Mesothelial cell of epicardium (in vitro differentiated cells): ENCODE measurements at regions not wholly inside any gene's neighbourhood (a gene's known extent, or its start where the extent isn't known, plus 50 kb on each side); places are given as distances from the start of the nearest gene placed in this dataset.

Experiments
- DNase-seq, 2 experiments: peaks; one replicate each; pipeline ENCODE4 v3.0.0; 2021; ENCODE audit warnings: low spot score in 2 of 2; ENCODE audit not compliant: unreplicated experiment in 2 of 2
- H3K27ac Mint-ChIP-seq: 2 replicates; pipeline ENCODE4 v1.8.0; 2021; ENCODE audit warnings: mixed read lengths
- H3K27me3 Mint-ChIP-seq: 2 replicates; pipeline ENCODE4 v1.8.0; 2021; ENCODE audit warnings: low read depth, mixed read lengths
- H3K36me3 Mint-ChIP-seq: 2 replicates; pipeline ENCODE4 v1.8.0; 2021; ENCODE audit warnings: mixed read lengths
- H3K4me1 Mint-ChIP-seq: 2 replicates; pipeline ENCODE4 v1.8.0; 2021; ENCODE audit warnings: mixed read lengths
- H3K4me3 Mint-ChIP-seq: 2 replicates; pipeline ENCODE4 v1.8.0; 2021; ENCODE audit warnings: mild to moderate bottlenecking, moderate library complexity, mixed read lengths
- H3K9me3 Mint-ChIP-seq: 2 replicates; pipeline ENCODE4 v1.8.0; 2021; ENCODE audit warnings: mixed read lengths
- TF ChIP-seq, protein P1 (sequence below): fragments of 200-600 bp; sonication (generic); IDR thresholded peaks from one replicate; pipeline ENCODE4 v1.5.0; 2021; ENCODE audit warnings: antibody characterized with exemption; ENCODE audit not compliant: unreplicated experiment

GRCh38 chr1:229022595-229023333 lies 248.1 kb upstream of the RAB4A start:
- Mint-ChIP-seq H3K4me3 (no peak overlapping the region), H3K9me3 (no peaks in the 10 kb centered on the region), H3K4me1 (peaks cover 13% of the 10 kb centered on the region), H3K27ac (no peak overlapping the region), H3K36me3 (no peaks in the 10 kb centered on the region), H3K27me3 (no peaks in the 10 kb centered on the region)
- TF ChIP-seq, protein P1, sequence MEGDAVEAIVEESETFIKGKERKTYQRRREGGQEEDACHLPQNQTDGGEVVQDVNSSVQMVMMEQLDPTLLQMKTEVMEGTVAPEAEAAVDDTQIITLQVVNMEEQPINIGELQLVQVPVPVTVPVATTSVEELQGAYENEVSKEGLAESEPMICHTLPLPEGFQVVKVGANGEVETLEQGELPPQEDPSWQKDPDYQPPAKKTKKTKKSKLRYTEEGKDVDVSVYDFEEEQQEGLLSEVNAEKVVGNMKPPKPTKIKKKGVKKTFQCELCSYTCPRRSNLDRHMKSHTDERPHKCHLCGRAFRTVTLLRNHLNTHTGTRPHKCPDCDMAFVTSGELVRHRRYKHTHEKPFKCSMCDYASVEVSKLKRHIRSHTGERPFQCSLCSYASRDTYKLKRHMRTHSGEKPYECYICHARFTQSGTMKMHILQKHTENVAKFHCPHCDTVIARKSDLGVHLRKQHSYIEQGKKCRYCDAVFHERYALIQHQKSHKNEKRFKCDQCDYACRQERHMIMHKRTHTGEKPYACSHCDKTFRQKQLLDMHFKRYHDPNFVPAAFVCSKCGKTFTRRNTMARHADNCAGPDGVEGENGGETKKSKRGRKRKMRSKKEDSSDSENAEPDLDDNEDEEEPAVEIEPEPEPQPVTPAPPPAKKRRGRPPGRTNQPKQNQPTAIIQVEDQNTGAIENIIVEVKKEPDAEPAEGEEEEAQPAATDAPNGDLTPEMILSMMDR, result no peak
- DNase-seq, result no peak

GRCh38 chr1:229023651-229024300 lies 247.1 kb upstream of the RAB4A start:
- Mint-ChIP-seq H3K9me3 (no peaks in the 10 kb centered on the region), H3K4me3 (no peak overlapping the region), H3K27ac (no peak overlapping the region), H3K36me3 (no peaks in the 10 kb centered on the region), H3K4me1 (peaks cover 14% of the 10 kb centered on the region), H3K27me3 (no peaks in the 10 kb centered on the region)
- TF ChIP-seq, protein P1, result no peak
- no peak for DNase-seq

DNA sequence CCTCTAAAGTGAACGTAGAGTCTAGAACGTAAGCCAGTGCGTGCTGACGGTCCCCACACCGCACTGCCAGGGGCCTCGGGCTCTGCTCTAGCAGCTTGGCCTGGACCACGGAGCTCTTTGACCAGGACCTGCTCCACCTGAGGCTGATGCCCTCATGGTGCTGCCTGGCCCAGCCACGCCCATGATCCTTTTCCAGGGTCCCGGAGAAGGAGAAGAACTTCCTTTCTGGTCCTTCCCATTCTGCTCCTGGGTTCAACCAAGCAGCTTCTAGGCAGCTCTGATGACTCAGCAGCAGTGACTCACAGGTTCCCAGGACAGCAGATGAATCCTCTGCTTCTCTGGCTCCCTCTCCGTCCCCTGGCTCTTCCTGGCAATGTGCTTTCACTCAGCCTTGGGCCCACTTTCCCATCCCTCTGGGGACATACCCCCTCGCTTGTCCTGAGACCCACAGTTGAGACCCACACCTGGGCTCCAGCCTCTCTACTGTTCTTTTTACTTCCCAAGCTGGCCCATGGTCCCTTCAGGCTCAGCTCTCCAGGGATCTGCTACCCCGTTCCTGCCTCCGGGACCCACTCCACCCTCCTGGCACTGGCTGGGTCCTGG lies 246.3 kb upstream of the RAB4A start:
- H3K4me1 Mint-ChIP-seq, result peaks cover 14% of the 10 kb centered on the region
- H3K36me3 Mint-ChIP-seq, result no peaks in the 10 kb centered on the region
- no peak for DNase-seq
- H3K27ac Mint-ChIP-seq, result peak overlapping the region; percentile 21
- no peaks in the 10 kb centered on the region for H3K9me3 Mint-ChIP-seq
- H3K27me3 Mint-ChIP-seq, result no peaks in the 10 kb centered on the region
- TF ChIP-seq, protein P1, result no peak
- H3K4me3 Mint-ChIP-seq, result no peak overlapping the region

- no peaks in the 10 kb centered on the region for H3K27me3 Mint-ChIP-seq
- no peaks in the 10 kb centered on the region for H3K9me3 Mint-ChIP-seq
- H3K4me3 Mint-ChIP-seq, result no peak overlapping the region
- DNase-seq, result no peak
- TF ChIP-seq, protein P1, result no peak
- H3K4me1 Mint-ChIP-seq, result peaks cover 21% of the 10 kb centered on the region
- H3K36me3 Mint-ChIP-seq, result no peaks in the 10 kb centered on the region
- no peak overlapping the region for H3K27ac Mint-ChIP-seq
Observed at GRCh38 chr1:229025576-229025975, 245.3 kb upstream of the RAB4A start.

DNA sequence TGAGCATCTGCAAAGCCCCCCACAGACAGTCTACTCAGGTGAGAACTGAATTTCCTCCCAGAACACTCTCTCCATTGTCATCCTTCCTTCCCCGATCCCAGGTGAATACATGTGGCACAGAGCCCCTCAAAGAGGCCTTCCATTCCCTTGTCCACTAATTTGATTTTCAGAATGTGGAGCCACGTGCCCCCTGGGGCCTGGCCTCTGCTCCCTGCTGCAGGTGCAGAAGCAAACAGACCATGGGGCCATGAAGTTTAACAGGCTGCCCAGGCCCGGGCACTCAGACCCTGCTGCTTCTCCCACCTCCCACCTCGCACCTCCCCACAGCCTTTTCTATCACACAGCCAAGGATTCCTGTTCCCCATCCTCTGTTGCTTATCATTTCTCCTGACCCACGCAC lies 243.8 kb upstream of the RAB4A start:
- Mint-ChIP-seq H3K27me3 (no peaks in the 10 kb centered on the region), H3K4me1 (peaks cover 35% of the 10 kb centered on the region), H3K4me3 (no peak overlapping the region), H3K9me3 (no peaks in the 10 kb centered on the region), H3K36me3 (no peaks in the 10 kb centered on the region), H3K27ac (peak overlapping the region; percentile 56)
- TF ChIP-seq, protein P1, result no peak
- no peak for DNase-seq
